ENCODE measurements at regions not wholly inside any gene's neighbourhood (a gene's known extent, or its start where the extent isn't known, plus 50 kb on each side); places are given as distances from the start of the nearest gene placed in this dataset.

GRCh38 chr2:220669324-220669723 is 902.8 kb downstream of the EPHA4 start:
- 74 to 81% methylated on average over 4 of the region's 4 CpGs for WGBS, 2 donors

GRCh38 chr2:220670511-220670910 is 901.6 kb downstream of the EPHA4 start:
- no peaks in the 10 kb centered on the region for H3K36me3 ChIP-seq (ENCODE audit: control insufficient read depth in 4 of 4, insufficient read depth in 4 of 4, low read length in 4 of 4)
- no peak overlapping the region for H3K4me3 ChIP-seq
- H3K27me3 ChIP-seq (ENCODE audit: control insufficient read depth in 3 of 3, insufficient read depth in 3 of 3, low read length in 2 of 3) = no peaks in the 10 kb centered on the region
- peaks cover 0 to 2% (median 0%) of the 10 kb centered on the region in 4 donors for H3K9me3 ChIP-seq (ENCODE audit: control insufficient read depth in 4 of 4, insufficient read depth in 3 of 4, low read length in 3 of 4)
- TF ChIP-seq CTCF (IDR thresholded peaks at IDR 0.05; ENCODE audit: control extremely low read depth, extremely low read depth) = no peak
- 51 to 61% methylated on average over 5 of the region's 5 CpGs for WGBS, 2 donors
- no peak overlapping the region for H3K27ac ChIP-seq (ENCODE audit: low read depth in 1 of 2, low read length in 1 of 2)
- H3K4me1 ChIP-seq (ENCODE audit: control insufficient read depth in 5 of 5, insufficient read depth in 5 of 5, low read length in 5 of 5) = no peaks in the 10 kb centered on the region
- ATAC-seq (ENCODE audit: insufficient read depth, low FRiP score) = no peak
- DNase-seq = no peak
- H3K9ac ChIP-seq (ENCODE audit: insufficient read depth in 1 of 2, low read length in 2 of 2) = no peak overlapping the region

More at GRCh38 chr2:220669324-220669723, 902.8 kb downstream of the EPHA4 start:
- no peaks in the 10 kb centered on the region for H3K36me3 ChIP-seq (ENCODE audit: control insufficient read depth in 4 of 4, insufficient read depth in 4 of 4, low read length in 4 of 4)
- H3K9me3 ChIP-seq (ENCODE audit: control insufficient read depth in 4 of 4, insufficient read depth in 3 of 4, low read length in 3 of 4) = peaks cover 0 to 2% (median 0%) of the 10 kb centered on the region in 4 donors
- H3K27me3 ChIP-seq (ENCODE audit: control insufficient read depth in 3 of 3, insufficient read depth in 3 of 3, low read length in 2 of 3) = no peaks in the 10 kb centered on the region
- H3K27ac ChIP-seq (ENCODE audit: low read depth in 1 of 2, low read length in 1 of 2) = no peak overlapping the region
- H3K9ac ChIP-seq (ENCODE audit: insufficient read depth in 1 of 2, low read length in 2 of 2) = no peak overlapping the region
- DNase-seq (no peak), ATAC-seq (ENCODE audit: insufficient read depth, low FRiP score) (no peak)
- no peak for TF ChIP-seq CTCF (IDR thresholded peaks at IDR 0.05; ENCODE audit: control extremely low read depth, extremely low read depth)
- H3K4me3 ChIP-seq = no peak overlapping the region
- peaks cover 0 to 6% (median 0%) of the 10 kb centered on the region in 5 donors for H3K4me1 ChIP-seq (ENCODE audit: control insufficient read depth in 5 of 5, insufficient read depth in 5 of 5, low read length in 5 of 5)

GRCh38 chr2:220673151-220673874 is 898.8 kb downstream of the EPHA4 start:
- Histone ChIP-seq H3K36me3 (ENCODE audit: control insufficient read depth in 4 of 4, insufficient read depth in 4 of 4, low read length in 4 of 4) (no peaks in the 10 kb centered on the region), H3K27ac (ENCODE audit: low read depth in 1 of 2, low read length in 1 of 2) (no peak overlapping the region), H3K4me3 (no peak overlapping the region), H3K4me1 (ENCODE audit: control insufficient read depth in 5 of 5, insufficient read depth in 5 of 5, low read length in 5 of 5) (peaks cover 0 to 4% (median 0%) of the 10 kb centered on the region in 5 donors), H3K9me3 (ENCODE audit: control insufficient read depth in 4 of 4, insufficient read depth in 3 of 4, low read length in 3 of 4) (peaks cover 0 to 2% (median 0%) of the 10 kb centered on the region in 4 donors), H3K9ac (ENCODE audit: insufficient read depth in 1 of 2, low read length in 2 of 2) (no peak overlapping the region), H3K27me3 (ENCODE audit: control insufficient read depth in 3 of 3, insufficient read depth in 3 of 3, low read length in 2 of 3) (peaks cover 0 to 3% (median 0%) of the 10 kb centered on the region in 3 donors)
- ATAC-seq (ENCODE audit: insufficient read depth, low FRiP score) = no peak
- 87 to 90% methylated on average over 7 of the region's 7 CpGs for WGBS, 2 donors
- no peak for TF ChIP-seq CTCF (IDR thresholded peaks at IDR 0.05; ENCODE audit: control extremely low read depth, extremely low read depth)
- no peak for DNase-seq

Measured in lung (tissue), 11 donors.